ENCODE measurements at regions not wholly inside any gene's neighbourhood (a gene's known extent, or its start where the extent isn't known, plus 50 kb on each side); places are given as distances from the start of the nearest gene placed in this dataset.
"Not testable (repeated sequence)": the region's sequence is repeated elsewhere in the genome, so short reads cannot be mapped to it uniquely, and the experiment has no call there.

DNA sequence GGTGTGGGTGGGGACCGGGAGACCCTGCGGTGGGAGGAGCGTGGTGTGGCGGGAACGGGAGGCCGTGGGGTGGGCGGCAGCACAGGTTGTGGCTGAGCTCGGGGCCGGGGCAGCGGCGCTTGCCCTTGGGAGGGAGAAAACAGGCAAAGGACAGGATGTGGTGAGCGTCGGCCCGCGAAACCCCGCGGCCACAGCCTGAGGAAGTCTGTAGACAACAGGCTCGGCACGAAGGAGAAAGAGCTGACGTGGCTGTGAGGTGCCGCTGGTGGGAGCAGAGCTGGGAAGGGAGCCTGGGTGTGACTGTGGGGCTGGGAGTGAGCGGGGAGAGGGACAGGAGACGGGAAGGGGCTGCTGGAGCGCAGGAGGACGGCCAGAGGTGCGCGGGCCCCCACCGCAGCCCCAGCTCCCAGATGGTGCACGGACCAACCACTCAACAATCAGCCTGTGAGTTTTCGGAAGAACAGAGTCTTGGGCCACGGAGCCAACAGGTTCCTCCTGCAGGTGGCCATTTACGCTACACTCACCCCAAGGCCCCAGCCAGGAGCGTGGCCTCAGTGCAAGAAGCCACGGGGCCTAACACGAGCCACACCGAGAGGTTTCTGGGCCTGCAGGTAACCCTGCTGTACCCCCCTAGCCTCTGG, 202.8 kb downstream of the DLL1 start:
- Histone ChIP-seq H3K27me3 (ENCODE audit: control insufficient read depth in 1 of 2, insufficient read depth in 2 of 2, low read length in 2 of 2) (no peaks in the 10 kb centered on the region), H3K9me3 (ENCODE audit: low read length) (no peaks in the 10 kb centered on the region), H3K27ac (ENCODE audit: low read depth, low read length) (no peak overlapping the region), H3K4me3 (ENCODE audit: low read depth in 1 of 2, low read length in 2 of 2) (no peak overlapping the region), H3K4me1 (ENCODE audit: insufficient read depth, low read length) (peaks cover 10% of the 10 kb centered on the region), H3K36me3 (ENCODE audit: insufficient read depth, low read length) (no peaks in the 10 kb centered on the region), H3K9ac (ENCODE audit: low read length) (no peak overlapping the region)

DNA sequence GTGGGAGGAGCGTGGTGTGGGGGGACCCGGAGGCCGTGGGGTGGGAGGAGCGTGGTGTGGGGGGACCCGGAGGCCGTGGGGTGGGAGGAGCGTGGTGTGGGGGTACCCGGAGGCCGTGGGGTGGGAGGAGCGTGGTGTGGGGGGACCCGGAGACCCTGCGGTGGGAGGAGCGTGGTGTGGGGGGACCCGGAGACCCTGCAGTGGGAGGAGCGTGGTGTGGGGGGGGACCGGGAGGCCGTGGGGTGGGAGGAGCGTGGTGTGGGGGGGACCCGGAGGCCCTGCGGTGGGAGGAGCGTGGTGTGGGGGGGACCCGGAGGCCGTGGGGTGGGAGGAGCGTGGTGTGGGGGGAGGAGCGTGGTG, 203.5 kb downstream of the DLL1 start:
- H3K9ac ChIP-seq (ENCODE audit: low read length) = not testable (repeated sequence)

GRCh38 chr6:170086639-170087420, 204.0 kb downstream of the DLL1 start:
- no peak overlapping the region for H3K9ac ChIP-seq (ENCODE audit: low read length)
- H3K4me1 ChIP-seq (ENCODE audit: insufficient read depth, low read length) = peaks cover 10% of the 10 kb centered on the region
- H3K9me3 ChIP-seq (ENCODE audit: low read length) = no peaks in the 10 kb centered on the region
- no peaks in the 10 kb centered on the region for H3K27me3 ChIP-seq (ENCODE audit: control insufficient read depth in 1 of 2, insufficient read depth in 2 of 2, low read length in 2 of 2)
- H3K27ac ChIP-seq (ENCODE audit: low read depth, low read length) = peak overlapping the region; percentile 30
- no peaks in the 10 kb centered on the region for H3K36me3 ChIP-seq (ENCODE audit: insufficient read depth, low read length)
- H3K4me3 ChIP-seq (ENCODE audit: low read depth in 1 of 2, low read length in 2 of 2) = peak overlapping the region in 1 of 2 donors; percentile 14

More for the DNA sequence above, 203.5 kb downstream of the DLL1 start:
- H3K27ac ChIP-seq (ENCODE audit: low read depth, low read length); H3K27me3 ChIP-seq (ENCODE audit: control insufficient read depth in 1 of 2, insufficient read depth in 2 of 2, low read length in 2 of 2); H3K4me3 ChIP-seq (ENCODE audit: low read depth in 1 of 2, low read length in 2 of 2); H3K9me3 ChIP-seq (ENCODE audit: low read length); H3K36me3 ChIP-seq (ENCODE audit: insufficient read depth, low read length): not testable (repeated sequence)
- H3K4me1 ChIP-seq (ENCODE audit: insufficient read depth, low read length) = peaks cover 10% of the 10 kb centered on the region

- H3K9me3 ChIP-seq (ENCODE audit: low read length) = no peaks in the 10 kb centered on the region
- no peaks in the 10 kb centered on the region for H3K36me3 ChIP-seq (ENCODE audit: insufficient read depth, low read length)
- no peak overlapping the region for H3K9ac ChIP-seq (ENCODE audit: low read length)
- H3K27ac ChIP-seq (ENCODE audit: low read depth, low read length) = peak overlapping the region; percentile 36
- no peaks in the 10 kb centered on the region for H3K27me3 ChIP-seq (ENCODE audit: control insufficient read depth in 1 of 2, insufficient read depth in 2 of 2, low read length in 2 of 2)
- no peak overlapping the region for H3K4me3 ChIP-seq (ENCODE audit: low read depth in 1 of 2, low read length in 2 of 2)
- peaks cover 10% of the 10 kb centered on the region for H3K4me1 ChIP-seq (ENCODE audit: insufficient read depth, low read length)
These were observed 205.1 kb downstream of the DLL1 start for GRCh38 chr6:170085475-170086401.

DNA sequence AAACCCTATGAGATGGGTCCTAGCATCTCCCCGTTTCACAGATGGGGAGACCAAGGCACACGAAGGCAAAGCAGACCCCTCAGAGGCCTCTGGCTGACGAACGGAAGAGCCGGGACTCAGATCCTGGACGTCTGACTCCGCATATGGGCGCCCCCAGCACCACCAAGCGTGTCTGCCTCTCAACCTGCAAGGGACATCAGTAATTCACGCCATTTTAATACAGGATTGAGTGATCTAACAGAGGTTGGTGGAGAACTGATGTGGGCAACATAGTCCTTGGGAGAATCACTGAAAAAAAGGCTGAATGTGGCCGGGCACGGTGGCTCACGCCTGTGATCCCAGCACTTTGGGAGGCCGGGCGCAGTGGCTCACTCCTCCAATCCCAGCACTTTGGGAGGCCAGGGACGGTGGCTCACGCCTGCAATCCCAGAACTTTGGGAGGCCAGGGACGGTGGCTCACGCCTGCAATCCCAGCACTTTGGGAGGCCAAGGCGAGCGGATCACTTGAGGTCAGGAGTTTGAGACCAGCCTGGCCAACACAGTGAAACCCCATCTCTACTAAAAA, 206.6 kb downstream of the DLL1 start:
- Histone ChIP-seq H3K27ac (ENCODE audit: low read depth, low read length) (no peak overlapping the region), H3K27me3 (ENCODE audit: control insufficient read depth in 1 of 2, insufficient read depth in 2 of 2, low read length in 2 of 2) (no peaks in the 10 kb centered on the region), H3K4me1 (ENCODE audit: insufficient read depth, low read length) (peaks cover 10% of the 10 kb centered on the region), H3K36me3 (ENCODE audit: insufficient read depth, low read length) (no peaks in the 10 kb centered on the region), H3K9me3 (ENCODE audit: low read length) (no peaks in the 10 kb centered on the region), H3K9ac (ENCODE audit: low read length) (no peak overlapping the region), H3K4me3 (ENCODE audit: low read depth in 1 of 2, low read length in 2 of 2) (no peak overlapping the region)

GRCh38 chr6:170083236-170084051, 207.4 kb downstream of the DLL1 start:
- peaks cover 10% of the 10 kb centered on the region for H3K4me1 ChIP-seq (ENCODE audit: insufficient read depth, low read length)
- no peaks in the 10 kb centered on the region for H3K36me3 ChIP-seq (ENCODE audit: insufficient read depth, low read length)
- no peaks in the 10 kb centered on the region for H3K9me3 ChIP-seq (ENCODE audit: low read length)
- no peak overlapping the region for H3K9ac ChIP-seq (ENCODE audit: low read length)
- no peak overlapping the region for H3K27ac ChIP-seq (ENCODE audit: low read depth, low read length)
- H3K27me3 ChIP-seq (ENCODE audit: control insufficient read depth in 1 of 2, insufficient read depth in 2 of 2, low read length in 2 of 2) = no peaks in the 10 kb centered on the region
- H3K4me3 ChIP-seq (ENCODE audit: low read depth in 1 of 2, low read length in 2 of 2) = no peak overlapping the region

DNA sequence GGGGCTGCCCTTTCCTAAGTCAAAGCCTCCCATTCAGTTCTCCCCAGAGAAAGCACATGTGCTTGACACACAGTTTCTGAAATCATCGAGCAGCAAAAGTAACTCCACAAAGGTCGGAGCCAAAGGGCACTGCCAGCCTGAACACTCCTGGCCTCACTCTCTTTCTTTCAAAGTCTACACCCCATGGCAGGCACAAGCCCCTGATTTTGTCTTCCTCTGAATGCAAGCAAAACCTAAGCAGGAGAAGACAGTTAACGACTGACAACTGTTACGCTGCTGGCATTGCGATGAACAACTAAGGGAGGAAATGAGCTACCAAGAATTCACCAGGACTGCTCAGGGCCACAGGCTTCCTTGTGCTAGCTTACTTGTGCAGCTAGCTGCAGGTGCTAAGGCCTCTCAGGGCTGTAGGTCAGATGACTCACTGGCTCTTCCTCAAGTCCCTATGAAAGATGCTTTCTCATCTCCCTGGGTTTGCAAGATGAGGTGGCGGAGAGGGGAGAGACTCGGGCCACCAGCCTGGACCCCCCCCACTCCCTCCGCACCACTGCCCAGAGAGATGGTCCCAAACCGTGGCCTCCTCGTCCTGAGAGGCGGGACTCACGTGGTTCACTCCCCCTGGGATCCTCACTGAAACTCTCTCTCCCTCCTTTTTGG, 208.2 kb downstream of the DLL1 start:
- no peaks in the 10 kb centered on the region for H3K36me3 ChIP-seq (ENCODE audit: insufficient read depth, low read length)
- H3K4me3 ChIP-seq (ENCODE audit: low read depth in 1 of 2, low read length in 2 of 2) = no peak overlapping the region
- no peaks in the 10 kb centered on the region for H3K27me3 ChIP-seq (ENCODE audit: control insufficient read depth in 1 of 2, insufficient read depth in 2 of 2, low read length in 2 of 2)

GRCh38 chr6:170082067-170082466, 208.8 kb downstream of the DLL1 start:
- no peak overlapping the region for H3K4me3 ChIP-seq (ENCODE audit: low read depth in 1 of 2, low read length in 2 of 2)
- no peak overlapping the region for H3K27ac ChIP-seq (ENCODE audit: low read depth, low read length)
- peaks cover 10% of the 10 kb centered on the region for H3K4me1 ChIP-seq (ENCODE audit: insufficient read depth, low read length)
- H3K9ac ChIP-seq (ENCODE audit: low read length) = no peak overlapping the region
- no peaks in the 10 kb centered on the region for H3K9me3 ChIP-seq (ENCODE audit: low read length)
- H3K36me3 ChIP-seq (ENCODE audit: insufficient read depth, low read length) = no peaks in the 10 kb centered on the region
- H3K27me3 ChIP-seq (ENCODE audit: control insufficient read depth in 1 of 2, insufficient read depth in 2 of 2, low read length in 2 of 2) = no peaks in the 10 kb centered on the region

More for the DNA sequence above, 208.2 kb downstream of the DLL1 start:
- Histone ChIP-seq H3K9me3 (ENCODE audit: low read length) (no peaks in the 10 kb centered on the region), H3K4me1 (ENCODE audit: insufficient read depth, low read length) (peaks cover 10% of the 10 kb centered on the region), H3K27ac (ENCODE audit: low read depth, low read length) (no peak overlapping the region), H3K9ac (ENCODE audit: low read length) (no peak overlapping the region)

- H3K36me3 ChIP-seq (ENCODE audit: insufficient read depth, low read length) = no peaks in the 10 kb centered on the region
- H3K27me3 ChIP-seq (ENCODE audit: control insufficient read depth in 1 of 2, insufficient read depth in 2 of 2, low read length in 2 of 2) = no peaks in the 10 kb centered on the region
- H3K4me1 ChIP-seq (ENCODE audit: insufficient read depth, low read length) = peaks cover 10% of the 10 kb centered on the region
- H3K9ac ChIP-seq (ENCODE audit: low read length) = no peak overlapping the region
- no peak overlapping the region for H3K27ac ChIP-seq (ENCODE audit: low read depth, low read length)
- H3K4me3 ChIP-seq (ENCODE audit: low read depth in 1 of 2, low read length in 2 of 2) = no peak overlapping the region
- no peaks in the 10 kb centered on the region for H3K9me3 ChIP-seq (ENCODE audit: low read length)
These were observed 209.3 kb downstream of the DLL1 start for GRCh38 chr6:170081556-170081955.

GRCh38 chr6:170080828-170081371, 210.0 kb downstream of the DLL1 start:
- Histone ChIP-seq H3K27me3 (ENCODE audit: control insufficient read depth in 1 of 2, insufficient read depth in 2 of 2, low read length in 2 of 2) (no peaks in the 10 kb centered on the region), H3K27ac (ENCODE audit: low read depth, low read length) (no peak overlapping the region), H3K36me3 (ENCODE audit: insufficient read depth, low read length) (no peaks in the 10 kb centered on the region), H3K9me3 (ENCODE audit: low read length) (no peaks in the 10 kb centered on the region), H3K9ac (ENCODE audit: low read length) (no peak overlapping the region), H3K4me1 (ENCODE audit: insufficient read depth, low read length) (peaks cover 7% of the 10 kb centered on the region), H3K4me3 (ENCODE audit: low read depth in 1 of 2, low read length in 2 of 2) (no peak overlapping the region)

Measured in muscle layer of colon (tissue), 2 donors.